Upper lobe of left lung (tissue), 6 donors: ENCODE measurements at regions not wholly inside any gene's neighbourhood (a gene's known extent, or its start where the extent isn't known, plus 50 kb on each side); places are given as distances from the start of the nearest gene placed in this dataset.

Experiments
- ATAC-seq, 2 donors: fragments of 200-7000 bp; cut with Tn5 transposase; one replicate each; pipeline ENCODE4 v1.9.1; 2022; ENCODE audit warnings: mild to moderate bottlenecking in 2 of 2, moderate library complexity in 2 of 2; ENCODE audit not compliant: low FRiP score in 2 of 2
- DNase-seq, 2 donors: peaks; one replicate each; pipeline ENCODE4 v3.0.0-alpha.2; 2019 to 2020
- H3K27ac ChIP-seq, 4 donors: fragments of 200-600 bp; sonication (generic); one replicate each; pipeline ENCODE4 v1.5.1; 2016 to 2019
- H3K27me3 ChIP-seq, 4 donors: fragments of 200-600 bp; sonication (generic); one replicate each; pipeline ENCODE4 v1.5.1; 2017 to 2019
- H3K36me3 ChIP-seq, 4 donors: fragments of 200-600 bp; sonication (generic); one replicate each; pipeline ENCODE4 v1.5.1; 2016 to 2019
- H3K4me1 ChIP-seq, 4 donors: fragments of 200-600 bp; sonication (generic); one replicate each; pipeline ENCODE4 v1.5.1; 2018 to 2019
- H3K4me3 ChIP-seq, 4 donors: fragments of 200-600 bp; sonication (generic); one replicate each; pipeline ENCODE4 v1.5.1; 2017 to 2019; ENCODE audit warnings: mild to moderate bottlenecking in 2 of 4, moderate library complexity in 1 of 4
- H3K9me3 ChIP-seq, 4 donors: fragments of 200-600 bp; sonication (generic); one replicate each; pipeline ENCODE4 v1.5.1; 2018 to 2019
- EP300 ChIP-seq, 4 donors: sonication (generic); formaldehyde crosslinking; IDR thresholded peaks; one replicate each; pipeline ENCODE4 v1.5.1; 2017; ENCODE audit warnings: antibody characterized with exemption in 4 of 4, control low read depth in 2 of 4
- POLR2A ChIP-seq, 4 donors: fragments of 450-650 bp; IDR thresholded peaks; one replicate each; pipeline ENCODE4 v1.5.1; 2016 to 2017; ENCODE audit warnings: antibody characterized with exemption in 4 of 4, mild to moderate bottlenecking in 2 of 4
- POLR2AphosphoS5 ChIP-seq, 2 donors: sonication (generic); formaldehyde crosslinking; IDR thresholded peaks; one replicate each; pipeline ENCODE4 v1.5.1; 2017; ENCODE audit warnings: antibody characterized with exemption in 2 of 2
- WGBS, 2 donors: methylation state at CpG; one replicate each; pipeline ENCODE4 v1.1.5; 2017 to 2018; 5-methylcytosine and 5-hydroxymethylcytosine counted together
- TF ChIP-seq, protein P1 (sequence below), 6 experiments: fragments of 450-650 bp in 4 of 6; fragments of 200-600 bp in 2 of 6; sonication (generic) in 2 of 6; IDR thresholded peaks; one replicate each; pipeline ENCODE4 v1.5.1; 2016 to 2019; ENCODE audit warnings: antibody characterized with exemption in 6 of 6
- donor health status: DM: no; HTN: no; CAD: no; lungs with moderate emphysema.
- donor health status: DM: no; HTN: yes; CAD: no; lungs with severe emphysema.

DNA sequence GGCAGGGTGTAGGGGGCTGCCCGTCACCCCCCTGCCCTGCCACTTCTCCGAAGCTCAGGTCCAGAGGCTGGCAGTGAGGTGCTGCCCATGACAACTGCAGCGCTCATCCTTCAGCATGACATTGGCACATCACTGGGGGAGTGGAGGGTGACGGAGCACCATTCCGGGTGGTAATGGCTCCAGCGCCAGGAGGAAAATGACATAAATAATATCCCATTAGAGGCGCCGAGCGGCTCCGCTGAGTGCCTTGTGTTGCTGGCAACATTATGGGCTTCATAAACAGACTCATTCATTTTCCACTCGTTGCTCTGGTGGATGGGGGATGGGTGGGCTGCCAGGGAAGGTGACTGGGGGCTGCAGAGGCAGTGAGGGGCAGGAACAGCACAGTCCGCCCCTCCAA, 56.9 kb upstream of the CTNNBL1 start:
- H3K27me3 ChIP-seq: no peaks in the 10 kb centered on the region
- peaks cover 3 to 14% (median 10%) of the 10 kb centered on the region in 4 donors for H3K9me3 ChIP-seq
- no peaks in the 10 kb centered on the region for H3K4me1 ChIP-seq
- 87% methylated on average over 9 to 12 of the region's 12 CpGs for WGBS, 2 donors
- no peak overlapping the region for H3K27ac ChIP-seq
- ATAC-seq (no peak), DNase-seq (peak in 1 of 2 donors; percentile 46)
- TF ChIP-seq EP300 (IDR thresholded peaks at IDR 0.05) (no peak), POLR2A (IDR thresholded peaks at IDR 0.05) (no peak), POLR2AphosphoS5 (IDR thresholded peaks at IDR 0.05) (no peak)
- TF ChIP-seq, protein P1, sequence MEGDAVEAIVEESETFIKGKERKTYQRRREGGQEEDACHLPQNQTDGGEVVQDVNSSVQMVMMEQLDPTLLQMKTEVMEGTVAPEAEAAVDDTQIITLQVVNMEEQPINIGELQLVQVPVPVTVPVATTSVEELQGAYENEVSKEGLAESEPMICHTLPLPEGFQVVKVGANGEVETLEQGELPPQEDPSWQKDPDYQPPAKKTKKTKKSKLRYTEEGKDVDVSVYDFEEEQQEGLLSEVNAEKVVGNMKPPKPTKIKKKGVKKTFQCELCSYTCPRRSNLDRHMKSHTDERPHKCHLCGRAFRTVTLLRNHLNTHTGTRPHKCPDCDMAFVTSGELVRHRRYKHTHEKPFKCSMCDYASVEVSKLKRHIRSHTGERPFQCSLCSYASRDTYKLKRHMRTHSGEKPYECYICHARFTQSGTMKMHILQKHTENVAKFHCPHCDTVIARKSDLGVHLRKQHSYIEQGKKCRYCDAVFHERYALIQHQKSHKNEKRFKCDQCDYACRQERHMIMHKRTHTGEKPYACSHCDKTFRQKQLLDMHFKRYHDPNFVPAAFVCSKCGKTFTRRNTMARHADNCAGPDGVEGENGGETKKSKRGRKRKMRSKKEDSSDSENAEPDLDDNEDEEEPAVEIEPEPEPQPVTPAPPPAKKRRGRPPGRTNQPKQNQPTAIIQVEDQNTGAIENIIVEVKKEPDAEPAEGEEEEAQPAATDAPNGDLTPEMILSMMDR (IDR thresholded peaks at IDR 0.05): no peak
- H3K36me3 ChIP-seq: no peaks in the 10 kb centered on the region
- H3K4me3 ChIP-seq: no peak overlapping the region

DNA sequence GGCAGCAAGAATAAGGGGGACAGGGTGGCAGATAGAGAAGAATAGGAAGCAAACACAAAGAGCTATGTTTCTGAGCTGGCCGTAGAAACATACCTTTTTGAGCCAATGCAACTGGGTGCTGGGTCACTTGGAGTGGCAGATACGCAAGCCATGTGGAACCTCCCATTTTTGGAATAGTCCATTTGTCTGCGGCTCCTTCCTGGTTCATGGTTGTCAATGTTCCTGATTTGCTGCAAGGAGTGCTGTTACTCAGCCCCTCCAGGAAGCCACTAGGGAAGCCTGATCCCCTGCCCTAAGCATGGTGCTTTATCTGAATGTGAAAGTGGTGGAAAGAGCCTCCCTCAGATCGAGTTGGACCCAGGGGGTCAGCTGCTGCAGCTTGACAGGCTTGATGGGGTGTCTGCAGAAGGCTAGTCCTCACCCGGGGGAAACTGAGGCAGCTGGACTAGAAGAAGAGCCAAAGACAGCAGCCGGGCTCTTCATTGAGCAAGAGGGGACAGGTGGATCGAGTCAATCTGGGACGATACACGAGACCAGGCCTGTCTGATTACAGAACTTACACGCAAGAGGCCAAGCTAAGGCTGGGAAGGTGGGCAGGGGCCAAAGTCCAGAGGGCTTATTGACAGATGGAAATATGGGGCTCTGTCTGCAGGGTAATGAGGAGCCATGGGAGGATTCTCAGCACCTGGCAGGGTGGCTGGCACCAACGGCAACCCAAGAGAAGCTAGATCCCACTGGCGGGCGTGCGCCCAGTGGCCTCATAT, 57.4 kb upstream of the CTNNBL1 start:
- Histone ChIP-seq H3K36me3 (no peaks in the 10 kb centered on the region), H3K27me3 (no peaks in the 10 kb centered on the region), H3K4me1 (no peaks in the 10 kb centered on the region), H3K4me3 (no peak overlapping the region), H3K27ac (no peak overlapping the region), H3K9me3 (peaks cover 3 to 14% (median 10%) of the 10 kb centered on the region in 4 donors)
- ATAC-seq (no peak), DNase-seq (no peak)
- TF ChIP-seq POLR2A (IDR thresholded peaks at IDR 0.05) (no peak), EP300 (IDR thresholded peaks at IDR 0.05) (no peak), POLR2AphosphoS5 (IDR thresholded peaks at IDR 0.05) (no peak)
- TF ChIP-seq, protein P1 (IDR thresholded peaks at IDR 0.05): no peak
- 85 to 86% methylated on average over 9 to 13 of the region's 14 CpGs for WGBS, 2 donors

DNA sequence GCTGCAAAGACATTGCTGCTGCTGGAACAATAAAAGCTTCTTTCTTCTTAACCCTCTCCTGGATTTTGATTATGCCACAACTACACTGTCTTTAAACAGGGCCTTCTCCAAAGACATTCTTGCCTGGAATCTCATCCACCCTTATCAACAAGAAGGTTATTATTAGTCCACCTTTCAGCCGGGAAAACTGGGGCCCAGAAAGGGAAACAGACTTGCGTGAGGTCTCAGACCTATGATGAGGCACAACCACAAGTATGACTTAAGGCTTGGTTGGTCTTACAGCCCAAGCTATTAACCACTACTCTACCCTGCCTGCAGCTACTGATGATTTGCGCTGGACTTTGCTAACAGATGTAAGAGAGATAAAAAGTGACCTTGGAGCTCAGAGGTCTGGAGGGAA, 62.8 kb upstream of the CTNNBL1 start:
- no peak for DNase-seq
- Histone ChIP-seq H3K4me3 (no peak overlapping the region), H3K27me3 (no peaks in the 10 kb centered on the region), H3K9me3 (peaks cover 3 to 14% (median 10%) of the 10 kb centered on the region in 4 donors), H3K4me1 (no peaks in the 10 kb centered on the region), H3K36me3 (no peaks in the 10 kb centered on the region), H3K27ac (no peak overlapping the region)
- no peak for ATAC-seq
- WGBS, 2 donors: 33 to 60% methylated on average over 3 of the region's 3 CpGs
- TF ChIP-seq EP300 (IDR thresholded peaks at IDR 0.05) (no peak), POLR2AphosphoS5 (IDR thresholded peaks at IDR 0.05) (no peak), POLR2A (IDR thresholded peaks at IDR 0.05) (no peak)
- TF ChIP-seq, protein P1 (IDR thresholded peaks at IDR 0.05): no peak

DNA sequence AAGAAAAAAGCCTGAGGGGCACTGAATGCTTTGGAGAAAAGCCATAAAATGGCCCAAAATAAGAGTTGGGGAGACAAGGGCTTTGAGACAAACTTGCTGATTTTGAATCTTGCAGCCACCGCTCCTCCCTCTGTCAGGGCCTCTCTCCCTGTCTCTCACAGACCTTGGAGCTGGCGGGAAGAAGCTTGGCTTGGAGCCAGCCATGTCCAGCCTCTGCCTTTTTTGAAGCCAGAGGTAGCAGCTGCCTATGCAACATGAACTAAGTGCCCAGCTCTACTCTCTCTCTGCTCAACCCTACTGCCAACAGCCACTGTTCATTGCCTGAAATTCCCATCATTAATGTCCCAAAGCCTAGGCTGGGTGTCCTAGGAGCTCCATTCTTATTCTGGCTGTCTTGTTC, 63.7 kb upstream of the CTNNBL1 start:
- Histone ChIP-seq H3K4me1 (no peaks in the 10 kb centered on the region), H3K27me3 (no peaks in the 10 kb centered on the region), H3K9me3 (peaks cover 3 to 9% (median 8%) of the 10 kb centered on the region in 4 donors), H3K4me3 (no peak overlapping the region), H3K36me3 (no peaks in the 10 kb centered on the region), H3K27ac (no peak overlapping the region)
- DNase-seq: no peak
- WGBS, 2 donors: 46 to 68% methylated on average over 2 of the region's 2 CpGs
- TF ChIP-seq EP300 (IDR thresholded peaks at IDR 0.05): no peak
- TF ChIP-seq, protein P1 (IDR thresholded peaks at IDR 0.05): no peak
- ATAC-seq: no peak

DNA sequence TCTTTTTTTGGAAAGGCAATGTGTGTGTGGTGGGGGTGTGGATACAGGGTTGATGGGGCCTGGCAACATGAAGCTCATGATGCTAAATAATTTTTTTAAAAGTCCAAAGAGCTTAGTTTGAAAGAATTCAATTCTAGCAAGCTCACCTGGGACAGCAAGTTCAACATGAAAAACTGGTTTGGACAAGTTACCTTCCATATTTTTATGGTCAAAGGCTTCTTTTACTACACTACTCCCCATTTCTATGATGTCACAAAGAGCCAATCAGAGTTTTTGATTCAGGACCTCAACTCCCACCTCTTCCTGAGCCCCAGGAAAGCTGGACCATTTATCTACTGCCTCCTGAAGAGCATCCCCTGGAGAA, 66.1 kb upstream of the CTNNBL1 start:
- Histone ChIP-seq H3K27ac (no peak overlapping the region), H3K9me3 (no peaks in the 10 kb centered on the region), H3K4me1 (no peaks in the 10 kb centered on the region), H3K4me3 (no peak overlapping the region), H3K27me3 (no peaks in the 10 kb centered on the region), H3K36me3 (no peaks in the 10 kb centered on the region)
- DNase-seq (no peak), ATAC-seq (no peak)
- TF ChIP-seq POLR2A (IDR thresholded peaks at IDR 0.05): no peak
